PC-9 (cell line): ENCODE measurements at regions not wholly inside any gene's neighbourhood (a gene's known extent, or its start where the extent isn't known, plus 50 kb on each side); places are given as distances from the start of the nearest gene placed in this dataset.

Source experiments
- BruUV-seq: library from RNA; stranded (reverse); fragments of 400-500 nt; replicated peaks from 2 replicates; lab custom pipeline; 2021; lab: Mats Ljungman, UMichigan
- CTCF ChIA-PET: fragments of 300-600 bp; sonication (Branson Sonifier 250); formaldehyde crosslinking; loops from one replicate; lab custom pipeline; 2022; ENCODE audit warnings: antibody characterized with exemption; lab: Charles Lee
- POLR2A ChIA-PET: fragments of 300-600 bp; sonication (Branson Sonifier 250); formaldehyde crosslinking; loops from one replicate; lab custom pipeline; 2022; ENCODE audit warnings: antibody characterized with exemption; ENCODE audit not compliant: unreplicated experiment; lab: Charles Lee
- DNase-seq, 2 experiments: peaks; one replicate each; pipeline versions ENCODE4 v3.0.0 to v3.0.0-alpha.2; 2015 to 2022; ENCODE audit warnings: mixed read lengths in 1 of 2
- H2AFZ ChIP-seq: fragments of 200-600 bp; sonication (generic); 2 replicates; pipeline ENCODE4 v1.8.1; 2017; ENCODE audit warnings: antibody characterized with exemption
- H3F3A ChIP-seq: fragments of 200-600 bp; sonication (generic); 2 replicates; pipeline ENCODE4 v1.8.1; 2017; ENCODE audit warnings: antibody characterized with exemption, mild to moderate bottlenecking, low read depth; ENCODE audit not compliant: insufficient read depth
- H3K27ac ChIP-seq: fragments of 200-600 bp; sonication (generic); 2 replicates; pipeline ENCODE4 v1.6.1; 2016; ENCODE audit warnings: mixed run types
- H3K27me3 ChIP-seq: fragments of 200-600 bp; sonication (generic); 2 replicates; pipeline ENCODE4 v1.6.1; 2016; ENCODE audit warnings: low read depth, mixed run types; ENCODE audit not compliant: insufficient read depth
- H3K36me3 ChIP-seq: fragments of 200-600 bp; sonication (generic); 2 replicates; pipeline ENCODE4 v1.6.1; 2016; ENCODE audit warnings: low read depth, mixed run types
- H3K4me1 ChIP-seq: fragments of 200-600 bp; sonication (generic); replicated peaks from 2 replicates; pipeline ENCODE4 v1.6.1; 2016; ENCODE audit warnings: mixed run types; ENCODE audit not compliant: insufficient read depth
- H3K4me2 ChIP-seq: fragments of 200-600 bp; sonication (generic); 2 replicates; pipeline ENCODE4 v1.6.1; 2017; ENCODE audit warnings: mixed run types
- H3K4me3 ChIP-seq: fragments of 200-600 bp; sonication (generic); 2 replicates; pipeline ENCODE4 v1.6.1; 2016; ENCODE audit warnings: mixed run types
- H3K79me2 ChIP-seq: fragments of 200-600 bp; sonication (generic); 2 replicates; pipeline ENCODE4 v1.6.1; 2017; ENCODE audit warnings: low read depth, mixed run types
- H3K9me2 ChIP-seq: fragments of 200-600 bp; sonication (generic); 2 replicates; pipeline ENCODE4 v1.8.1; 2017; ENCODE audit warnings: mild to moderate bottlenecking; ENCODE audit not compliant: insufficient read depth
- H3K9me3 ChIP-seq: fragments of 200-600 bp; sonication (generic); 2 replicates; pipeline ENCODE4 v1.8.1; 2016; ENCODE audit warnings: low read depth; ENCODE audit not compliant: insufficient read depth
- H4K20me1 ChIP-seq: fragments of 200-600 bp; sonication (generic); 2 replicates; pipeline ENCODE4 v1.8.1; 2017; ENCODE audit not compliant: insufficient read depth
- CTCF ChIP-seq: fragments of 200-600 bp; sonication (generic); conservative IDR thresholded peaks from 2 replicates; pipeline ENCODE4 v1.6.1; 2017; ENCODE audit warnings: mixed run types, antibody characterized with exemption, mild to moderate bottlenecking, moderate library complexity
- EZH2 ChIP-seq: fragments of 200-600 bp; sonication (generic); IDR thresholded peaks from 2 replicates; pipeline ENCODE4 v1.8.0; 2017; ENCODE audit warnings: antibody characterized with exemption, low read depth
- intact Hi-C: fragments of 100-400 bp; cut with micrococcal nuclease; formaldehyde crosslinking; loops from one replicate; pipeline ENCODE4 v1.10.0; 2022; ENCODE audit not compliant: unreplicated experiment

- H4K20me1 ChIP-seq, result no peaks in the 10 kb centered on the region
- no peak overlapping the region for H3K4me3 ChIP-seq
- H3K4me2 ChIP-seq, result no peak overlapping the region
- ChIA-PET POLR2A (interaction anchor here (0.6 kb wide), 1 partner anchor 236 kb away, joined by 3 read pairs; no protein-coding TSS in a partner anchor), CTCF (no interaction called here)
- no peak overlapping the region for H2AFZ ChIP-seq
- H3K79me2 ChIP-seq, result no peaks in the 10 kb centered on the region
- no peaks in the 10 kb centered on the region for H3K27me3 ChIP-seq
- peaks cover 28% of the 10 kb centered on the region for H3F3A ChIP-seq
- BruUV-seq, result no TSS peak
- intact Hi-C loops, result no loop called here
- peaks cover 73% of the 10 kb centered on the region for H3K4me1 ChIP-seq
- no peaks in the 10 kb centered on the region for H3K9me2 ChIP-seq
- H3K27ac ChIP-seq, result no peak overlapping the region
- H3K9me3 ChIP-seq, result no peaks in the 10 kb centered on the region; the same call in 1 of the 2 replicates
- no peak for DNase-seq
- TF ChIP-seq CTCF (no peak), EZH2 (no peak)
- H3K36me3 ChIP-seq, result no peaks in the 10 kb centered on the region
Observed at GRCh38 chr20:58137651-58138265, 90.7 kb downstream of the ANKRD60 start.

GRCh38 chr20:58137236-58137635 lies 91.2 kb downstream of the ANKRD60 start:
- Histone ChIP-seq H3K79me2 (no peaks in the 10 kb centered on the region), H3K9me2 (no peaks in the 10 kb centered on the region), H3K9me3 (no peaks in the 10 kb centered on the region; the same call in 1 of the 2 replicates), H3K4me3 (no peak overlapping the region), H3K36me3 (no peaks in the 10 kb centered on the region), H2AFZ (no peak overlapping the region), H3K4me2 (no peak overlapping the region), H3K27me3 (no peaks in the 10 kb centered on the region), H3K4me1 (peaks cover 73% of the 10 kb centered on the region), H4K20me1 (no peaks in the 10 kb centered on the region), H3K27ac (no peak overlapping the region), H3F3A (peaks cover 33% of the 10 kb centered on the region)
- intact Hi-C loops, result no loop called here
- ChIA-PET POLR2A (no interaction called here), CTCF (no interaction called here)
- TF ChIP-seq CTCF, result no peak
- no peak for TF ChIP-seq EZH2
- BruUV-seq, result no TSS peak
- no peak for DNase-seq

GRCh38 chr20:58136149-58136484 lies 92.3 kb downstream of the ANKRD60 start:
- H3K9me3 ChIP-seq, result no peaks in the 10 kb centered on the region; the same call in 1 of the 2 replicates
- TF ChIP-seq CTCF (no peak), EZH2 (no peak)
- peak overlapping the region; percentile 74 for H3K27ac ChIP-seq
- H3K9me2 ChIP-seq, result no peaks in the 10 kb centered on the region
- H3K4me3 ChIP-seq, result peak overlapping the region; percentile 40; the same call in 1 of the 2 replicates
- H3K27me3 ChIP-seq, result no peaks in the 10 kb centered on the region
- intact Hi-C loops, result no loop called here
- ChIA-PET CTCF (interaction anchor here (0.5 to 1.6 kb wide), 2 partner anchors 14 to 34 kb away, joined by 4 to 7 read pairs; no protein-coding TSS in a partner anchor), POLR2A (no interaction called here)
- H3K4me1 ChIP-seq, result peaks cover 71% of the 10 kb centered on the region
- H3F3A ChIP-seq, result peaks cover 44% of the 10 kb centered on the region
- H3K4me2 ChIP-seq, result peak overlapping the region; percentile 75
- no TSS peak for BruUV-seq
- no peaks in the 10 kb centered on the region for H3K79me2 ChIP-seq
- DNase-seq, result no peak
- H4K20me1 ChIP-seq, result no peaks in the 10 kb centered on the region
- H2AFZ ChIP-seq, result peak overlapping the region; percentile 64
- no peaks in the 10 kb centered on the region for H3K36me3 ChIP-seq
